NCI-H82 treated with DMSO at 0.1 percent for 48 hours (cell line): ENCODE measurements at regions not wholly inside any gene's neighbourhood (a gene's known extent, or its start where the extent isn't known, plus 50 kb on each side); places are given as distances from the start of the nearest gene placed in this dataset.
"Not testable (repeated sequence)": the region's sequence is repeated elsewhere in the genome, so short reads cannot be mapped to it uniquely, and the experiment has no call there.

ENCODE experiments used
- DNase-seq: peaks from one replicate; lab custom pipeline; 2025; ENCODE audit not compliant: unreplicated experiment; lab: John Stamatoyannopoulos, UW

DNA sequence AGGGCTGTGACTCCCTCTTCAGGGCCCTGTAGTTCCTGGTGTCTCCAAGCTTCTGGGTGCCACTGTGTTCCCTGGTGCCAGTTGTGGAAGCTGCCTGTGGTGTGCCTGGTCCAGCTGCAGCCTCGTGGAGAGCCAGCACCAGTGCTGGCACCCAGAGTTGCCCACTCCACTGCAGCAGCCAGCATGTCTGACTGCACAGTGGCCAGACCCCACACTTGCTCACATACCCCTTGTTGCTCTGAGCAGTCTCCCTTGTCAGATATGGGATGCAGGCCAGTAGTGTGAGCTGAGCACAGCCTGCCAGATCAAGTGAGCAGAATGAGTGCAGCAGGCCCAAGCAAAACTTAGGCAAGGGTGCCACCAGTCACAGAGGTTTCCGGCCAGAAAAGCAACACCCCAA, 108.6 kb downstream of the ZMAT1 start:
- no peak for DNase-seq

DNA sequence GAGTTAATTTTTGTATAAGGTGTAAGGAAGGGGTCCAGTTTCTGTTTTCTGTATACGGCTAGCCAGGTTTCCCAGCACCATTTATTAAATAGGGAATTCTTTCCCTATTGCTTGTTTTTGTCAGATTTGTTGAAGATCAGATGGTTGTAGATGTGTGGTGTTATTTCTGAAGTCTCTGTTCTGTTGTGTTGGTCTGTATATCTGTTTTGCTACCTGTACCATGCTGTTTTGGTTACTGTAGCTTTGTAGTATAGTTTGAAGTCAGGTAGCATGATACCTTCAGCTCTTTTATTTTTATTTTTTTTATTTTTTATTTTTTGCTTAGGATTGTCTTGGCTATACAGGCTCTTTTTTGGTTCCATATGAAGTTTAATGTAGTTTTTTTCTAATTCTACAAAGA, 114.1 kb downstream of the ZMAT1 start:
- not testable (repeated sequence) for DNase-seq

- DNase-seq = no peak
These were observed 118.6 kb downstream of the ZMAT1 start for GRCh38 chrX:101813200-101813599.

- DNase-seq = no peak
These were observed 128.4 kb downstream of the ZMAT1 start for GRCh38 chrX:101803451-101803850.

GRCh38 chrX:101799387-101799786, 132.4 kb downstream of the ZMAT1 start:
- peak; percentile 60 for DNase-seq

- DNase-seq = no peak
These were observed 128.3 kb upstream of the ARMCX2 start for GRCh38 chrX:101787934-101788333.

GRCh38 chrX:101785142-101785541, 125.5 kb upstream of the ARMCX2 start:
- no peak for DNase-seq

- not testable (repeated sequence) for DNase-seq
These were observed 120.8 kb upstream of the ARMCX2 start for GRCh38 chrX:101780421-101780820.

DNA sequence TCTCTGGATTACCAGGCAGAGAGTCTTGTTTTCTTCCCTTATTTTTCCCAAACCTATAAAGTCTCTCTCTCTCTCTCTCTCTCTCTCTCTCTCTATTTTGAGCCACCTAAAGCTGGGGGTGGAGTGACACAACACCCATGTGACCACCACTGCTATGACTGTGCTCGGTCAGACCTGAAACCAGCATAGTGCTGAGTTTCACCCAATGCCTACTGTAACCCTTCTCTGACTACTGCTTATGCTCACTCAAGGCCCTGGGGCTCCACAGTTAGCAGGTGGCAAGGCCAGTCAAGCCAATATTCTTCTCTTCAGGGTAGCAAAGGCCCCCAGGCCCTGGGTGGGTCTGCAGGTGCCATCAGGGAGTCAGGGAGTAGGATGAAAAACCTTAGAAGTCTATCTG, 114.7 kb upstream of the ARMCX2 start:
- no peak for DNase-seq

DNA sequence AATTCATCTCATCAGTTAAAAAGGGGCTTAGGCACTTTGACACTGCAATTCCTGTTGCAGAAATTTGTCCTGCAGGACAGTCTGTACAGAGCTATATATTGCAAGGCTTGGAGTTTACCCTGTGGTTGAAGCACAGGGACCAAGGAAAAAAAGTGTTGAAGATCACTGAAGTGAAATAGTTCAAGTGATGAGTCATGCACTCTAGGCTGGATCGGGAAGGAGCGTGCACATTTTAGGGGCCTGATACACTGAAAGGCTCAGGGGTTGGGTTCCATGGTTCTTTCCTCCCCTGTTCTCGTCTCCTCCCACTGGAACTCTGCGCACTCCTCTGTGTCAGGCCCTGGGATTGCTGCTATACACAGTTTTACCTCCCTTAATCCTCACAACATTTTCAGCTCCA, 104.9 kb upstream of the ARMCX2 start:
- DNase-seq = no peak

- DNase-seq = no peak
These were observed 99.3 kb upstream of the ARMCX2 start for GRCh38 chrX:101759000-101759399.

GRCh38 chrX:101750744-101751143, 91.1 kb upstream of the ARMCX2 start:
- no peak for DNase-seq

GRCh38 chrX:101749436-101749835, 89.8 kb upstream of the ARMCX2 start:
- DNase-seq = no peak

DNA sequence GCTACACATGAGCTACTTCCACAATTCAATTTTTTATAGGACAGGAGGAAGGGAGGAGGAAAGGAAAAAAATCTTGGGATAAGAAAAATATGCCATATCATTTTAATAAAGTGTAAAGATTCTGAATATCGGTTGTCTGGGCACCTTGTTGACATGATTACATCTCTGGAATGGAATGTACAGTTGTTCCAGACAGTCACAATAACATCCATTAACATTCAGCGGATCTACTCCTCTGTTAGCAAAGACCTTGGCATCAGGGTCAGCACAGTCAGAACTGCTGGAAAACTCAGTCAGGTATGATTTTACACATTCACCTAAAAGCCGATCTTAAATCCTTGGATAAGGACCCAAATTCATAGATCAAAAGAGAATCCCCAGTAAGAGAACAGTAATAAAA, 85.4 kb upstream of the ARMCX2 start:
- DNase-seq = no peak

DNA sequence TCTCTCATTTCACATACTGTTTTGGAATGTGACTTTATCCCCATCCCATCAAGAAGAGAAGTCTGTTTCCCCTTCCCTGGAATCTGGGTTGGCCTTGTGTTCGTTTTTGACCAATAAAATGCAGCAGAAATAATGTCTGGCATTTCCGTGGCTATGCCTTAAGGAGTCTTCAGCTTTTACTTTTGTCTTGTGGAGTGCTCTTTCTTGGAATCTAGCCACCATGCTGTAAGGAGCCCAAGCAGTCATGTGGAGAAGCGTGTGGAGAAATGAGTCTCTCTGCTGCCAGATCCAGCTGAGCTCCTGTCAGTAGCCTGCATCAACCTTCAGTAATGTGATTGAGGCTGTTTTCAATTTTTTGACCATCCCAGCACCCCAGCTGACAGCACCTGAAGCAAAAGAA, 84.4 kb upstream of the ARMCX2 start:
- no peak for DNase-seq

- no peak for DNase-seq
These were observed 81.0 kb upstream of the ARMCX2 start for GRCh38 chrX:101740642-101741041.

DNA sequence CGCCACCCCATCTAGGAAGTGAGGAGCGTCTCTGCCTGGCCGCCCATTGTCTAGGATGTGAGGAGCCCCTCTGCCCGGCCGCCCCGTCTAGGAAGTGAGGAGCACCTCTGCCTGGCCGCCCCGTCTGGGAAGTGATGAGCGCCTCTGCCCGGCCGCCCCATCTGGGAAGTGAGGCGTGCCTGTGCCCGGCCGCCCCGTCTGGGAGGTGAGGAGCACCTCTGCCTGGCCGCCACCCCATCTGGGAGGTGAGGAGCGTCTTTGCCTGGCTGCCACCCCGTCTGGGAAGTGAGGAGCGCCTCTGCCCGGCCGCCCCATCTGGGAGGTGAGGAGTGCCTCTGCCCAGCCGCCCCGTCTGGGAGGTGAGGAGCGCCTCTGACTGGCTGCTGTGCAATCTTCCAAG, 79.2 kb upstream of the ARMCX2 start:
- not testable (repeated sequence) for DNase-seq

DNA sequence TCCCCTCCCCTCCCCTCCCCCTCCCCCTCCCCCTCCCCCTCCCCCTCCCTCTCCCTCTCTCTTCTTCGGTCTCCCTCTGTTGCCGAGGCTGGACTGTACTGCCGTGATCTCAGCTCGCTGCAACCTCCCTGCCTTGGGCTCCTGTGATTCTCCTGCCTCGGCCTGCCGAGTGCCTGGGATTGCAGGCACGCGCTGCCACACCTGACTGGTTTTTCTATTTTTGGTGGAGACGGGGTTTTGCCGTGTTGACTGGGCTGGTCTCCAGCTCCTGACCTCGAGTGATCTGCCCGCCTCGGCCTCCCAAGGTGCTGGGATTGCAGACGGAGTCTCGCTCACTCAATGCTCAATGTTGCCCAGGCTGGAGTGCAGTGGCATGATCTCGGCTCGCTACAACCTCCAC, 78.8 kb upstream of the ARMCX2 start:
- not testable (repeated sequence) for DNase-seq

GRCh38 chrX:101736651-101737050, 77.0 kb upstream of the ARMCX2 start:
- no peak for DNase-seq

DNA sequence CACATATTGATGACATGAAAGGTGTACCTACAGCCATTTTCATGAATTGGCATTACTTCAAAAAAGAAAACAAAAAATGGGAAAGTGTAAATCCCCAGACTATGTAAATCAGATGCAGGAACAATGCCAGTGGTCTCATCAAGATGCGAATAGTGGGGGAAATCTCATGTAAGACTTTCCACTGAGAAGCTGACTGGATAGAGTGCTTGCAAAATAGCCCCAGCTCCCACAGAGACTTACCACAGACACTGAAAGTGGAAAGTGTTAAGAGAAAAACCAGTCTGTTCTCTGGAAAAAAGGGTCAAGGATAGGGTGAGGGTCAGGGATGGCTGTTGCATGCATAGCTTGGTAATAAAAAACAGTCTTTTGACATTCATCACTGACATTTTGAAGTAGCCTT, 73.2 kb upstream of the ARMCX2 start:
- DNase-seq = peak; percentile 0

DNA sequence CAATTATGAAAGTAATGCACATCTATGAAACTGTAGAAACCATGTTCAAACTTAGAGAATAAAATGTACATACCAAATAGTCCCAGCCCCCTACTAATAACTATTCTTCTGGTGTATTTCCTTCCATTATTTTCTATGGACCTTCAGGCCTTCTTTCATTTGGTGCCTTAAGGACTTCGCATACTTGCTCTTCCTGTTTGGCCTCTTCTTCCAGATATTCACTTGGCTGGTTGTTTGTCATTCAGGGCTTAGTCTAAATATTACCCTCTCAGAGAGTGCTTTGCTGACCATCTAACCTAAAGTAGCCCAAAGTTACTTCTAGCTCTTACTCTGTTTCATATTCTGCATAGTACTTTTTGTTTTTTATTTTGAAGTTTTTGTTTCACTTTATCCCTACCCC, 70.3 kb upstream of the ARMCX2 start:
- no peak for DNase-seq
